B cell (primary cell): ENCODE measurements at regions not wholly inside any gene's neighbourhood (a gene's known extent, or its start where the extent isn't known, plus 50 kb on each side); places are given as distances from the start of the nearest gene placed in this dataset.

Experiments used
- ATAC-seq: fragments of 200-7000 bp; cut with Tn5 transposase; one replicate; pipeline ENCODE4 v1.10.0; 2021; ENCODE audit warnings: low read depth, mild to moderate bottlenecking, moderate number of reproducible peaks, moderate library complexity
- CTCF ChIA-PET: fragments of 350-600 bp; sonication (Branson Sonifier 250); formaldehyde crosslinking; loops from one replicate; lab custom pipeline; 2021; ENCODE audit warnings: antibody characterized with exemption, inconsistent platforms; lab: Charles Lee
- POLR2A ChIA-PET: fragments of 350-600 bp; sonication (Branson Sonifier 250); formaldehyde crosslinking; loops from one replicate; lab custom pipeline; 2021; ENCODE audit warnings: antibody characterized with exemption; lab: Charles Lee
- DNase-seq: peaks from one replicate; pipeline ENCODE4 v3.0.0; 2013
- H2AFZ ChIP-seq: 2 replicates; pipeline ENCODE4 v1.6.1; 2012; ENCODE audit warnings: mild to moderate bottlenecking, low read depth, low read length; ENCODE audit not compliant: insufficient read depth, poor library complexity, severe bottlenecking
- H3K27ac ChIP-seq, 2 donors: 1 replicate in 1 of 2; 2 replicates in 1 of 2; pipeline ENCODE4 v1.5.1; 2012 to 2013; ENCODE audit warnings: low read length in 2 of 2, mild to moderate bottlenecking in 2 of 2, moderate library complexity in 1 of 2
- H3K27me3 ChIP-seq, 4 experiments: fragments of 200-600 bp in 1 of 4; sonication (generic) in 1 of 4; replicated peaks in 1 of 4; 1 replicate in 2 of 4; 2 replicates in 2 of 4; pipeline versions ENCODE4 v1.6.1 to v1.7.0; 2013 to 2016; ENCODE audit warnings: low read length in 3 of 4, mild to moderate bottlenecking in 2 of 4, mixed read lengths in 1 of 4, moderate library complexity in 1 of 4; ENCODE audit not compliant: insufficient read depth in 4 of 4, control insufficient read depth in 3 of 4; ENCODE audit errors: control extremely low read depth in 1 of 4
- H3K36me3 ChIP-seq, 2 experiments: replicated peaks in 1 of 2; 1 replicate in 1 of 2; 2 replicates in 1 of 2; pipeline versions ENCODE4 v1.6.1 to v1.7.1; 2013; ENCODE audit warnings: low read length in 1 of 2; ENCODE audit not compliant: insufficient read depth in 2 of 2, control insufficient read depth in 1 of 2; ENCODE audit errors: control extremely low read depth in 1 of 2, extremely low read depth in 1 of 2
- H3K4me1 ChIP-seq, 2 donors: fragments of 200-600 bp in 1 of 2; sonication (generic) in 1 of 2; 1 replicate in 1 of 2; 2 replicates in 1 of 2; pipeline versions ENCODE4 v1.5.1 to v1.6.1; 2013 to 2017; ENCODE audit warnings: low read length in 2 of 2; ENCODE audit not compliant: control insufficient read depth in 2 of 2, insufficient read depth in 2 of 2
- H3K4me2 ChIP-seq: replicated peaks from 2 replicates; pipeline ENCODE3; 2012; ENCODE audit warnings: mild to moderate bottlenecking, low read depth, low read length; ENCODE audit not compliant: poor library complexity, severe bottlenecking
- H3K4me3 ChIP-seq, 5 experiments: fragments of 200-600 bp in 1 of 5; sonication (generic) in 1 of 5; 1 replicate in 3 of 5; 2 replicates in 2 of 5; pipeline versions ENCODE4 v1.5.1 to v1.7.0; 2011 to 2016; ENCODE audit warnings: low read length in 4 of 5, mild to moderate bottlenecking in 4 of 5, low read depth in 2 of 5, control low read depth in 1 of 5, moderate library complexity in 1 of 5; ENCODE audit not compliant: insufficient read depth in 1 of 5; ENCODE audit errors: control extremely low read depth in 1 of 5, extremely low read depth in 1 of 5
- H3K79me2 ChIP-seq: fragments of 200-600 bp; sonication (generic); one replicate; pipeline ENCODE4 v1.6.0; 2016; ENCODE audit warnings: low read length; ENCODE audit not compliant: control insufficient read depth, insufficient read depth
- H3K9ac ChIP-seq: fragments of 200-600 bp; sonication (generic); 2 replicates; pipeline ENCODE4 v1.6.1; 2017; ENCODE audit warnings: mild to moderate bottlenecking, low read length, moderate library complexity
- H3K9me3 ChIP-seq, 3 donors: one replicate each; pipeline versions ENCODE4 v1.6.1 to v1.7.1; 2013; ENCODE audit warnings: low read length in 2 of 3; ENCODE audit not compliant: control insufficient read depth in 2 of 3, insufficient read depth in 1 of 3; ENCODE audit errors: control extremely low read depth in 1 of 3
- H4K20me1 ChIP-seq: 2 replicates; pipeline ENCODE4 v1.6.0; 2012; ENCODE audit warnings: mild to moderate bottlenecking, low read length; ENCODE audit not compliant: insufficient read depth, control insufficient read depth, poor library complexity, severe bottlenecking
- H3K27ac Mint-ChIP-seq: one replicate; pipeline ENCODE4 v1.8.0; 2021; ENCODE audit warnings: mixed read lengths
- H3K27me3 Mint-ChIP-seq: one replicate; pipeline ENCODE4 v1.8.0; 2021; ENCODE audit warnings: mixed read lengths
- H3K4me1 Mint-ChIP-seq: one replicate; pipeline ENCODE4 v1.8.0; 2021; ENCODE audit warnings: mixed read lengths
- H3K4me3 Mint-ChIP-seq: one replicate; pipeline ENCODE4 v1.8.0; 2021; ENCODE audit warnings: mixed read lengths
- H3K9me3 Mint-ChIP-seq: one replicate; pipeline ENCODE4 v1.8.0; 2022; ENCODE audit warnings: mixed read lengths; ENCODE audit not compliant: insufficient read depth
- CTCF ChIP-seq: fragments of 200-600 bp; IDR thresholded peaks from one replicate; pipeline ENCODE4 v1.8.0; 2022; ENCODE audit warnings: antibody characterized with exemption, mild to moderate bottlenecking
- EZH2 ChIP-seq: IDR thresholded peaks from 2 replicates; pipeline ENCODE4 v1.6.1; 2012; ENCODE audit warnings: borderline replicate concordance, low read depth, mild to moderate bottlenecking, moderate library complexity, low read length; ENCODE audit not compliant: insufficient read depth, poor library complexity, severe bottlenecking
- WGBS: methylation state at CpG from one replicate; pipeline ENCODE4 v1.1.5; 2013; ENCODE audit warnings: missing lambda C conversion rate; ENCODE audit not compliant: insufficient coverage; 5-methylcytosine and 5-hydroxymethylcytosine counted together
- intact Hi-C: fragments of 100-400 bp; cut with micrococcal nuclease; formaldehyde crosslinking; loops from one replicate; pipeline ENCODE4 v1.10.0; 2022

GRCh38 chr2:74048147-74048546, 63.4 kb downstream of the TET3 start:
- H2AFZ ChIP-seq: no peak overlapping the region
- peaks cover 25% of the 10 kb centered on the region for H3K4me1 Mint-ChIP-seq
- no peak overlapping the region for H3K27ac Mint-ChIP-seq
- H3K27ac ChIP-seq: no peak overlapping the region
- H3K9ac ChIP-seq: no peak overlapping the region
- CTCF ChIA-PET: no interaction called here
- H3K4me2 ChIP-seq: no peak overlapping the region
- H3K4me1 ChIP-seq: peaks cover 5 to 6% of the 10 kb centered on the region in 2 donors
- H3K9me3 ChIP-seq: no peaks in the 10 kb centered on the region
- no peaks in the 10 kb centered on the region for H3K27me3 Mint-ChIP-seq
- TF ChIP-seq CTCF (no peak), EZH2 (no peak)
- ATAC-seq (no peak), DNase-seq (no peak)
- H4K20me1 ChIP-seq: peaks cover 60% of the 10 kb centered on the region
- POLR2A ChIA-PET: no interaction called here
- intact Hi-C loops: no loop called here
- H3K9me3 Mint-ChIP-seq: no peaks in the 10 kb centered on the region
- WGBS: 95% methylated on average over 7 of the region's 7 CpGs
- peaks cover 0 to 44% of the 10 kb centered on the region in 2 experiments for H3K36me3 ChIP-seq
- H3K79me2 ChIP-seq: peaks cover 96% of the 10 kb centered on the region
- no peak overlapping the region for H3K4me3 ChIP-seq
- no peak overlapping the region for H3K4me3 Mint-ChIP-seq
- H3K27me3 ChIP-seq: no peaks in the 10 kb centered on the region

- Mint-ChIP-seq H3K27ac (no peak overlapping the region), H3K4me1 (peaks cover 31% of the 10 kb centered on the region), H3K27me3 (no peaks in the 10 kb centered on the region), H3K9me3 (no peaks in the 10 kb centered on the region), H3K4me3 (no peak overlapping the region)
- no peak overlapping the region for H3K27ac ChIP-seq
- ChIA-PET CTCF (interaction anchor here (1.8 kb wide), 1 partner anchor 12 kb away, joined by 6 read pairs; no protein-coding TSS in a partner anchor), POLR2A (no interaction called here)
- 96% methylated on average over 8 of the region's 9 CpGs for WGBS
- H3K4me1 ChIP-seq: peaks cover 13 to 14% of the 10 kb centered on the region in 2 donors
- H2AFZ ChIP-seq: no peak overlapping the region
- peaks cover 95% of the 10 kb centered on the region for H3K79me2 ChIP-seq
- no peaks in the 10 kb centered on the region for H3K27me3 ChIP-seq
- no peak overlapping the region for H3K9ac ChIP-seq
- H3K4me2 ChIP-seq: no peak overlapping the region
- peaks cover 0 to 40% of the 10 kb centered on the region in 2 experiments for H3K36me3 ChIP-seq
- H3K9me3 ChIP-seq: no peaks in the 10 kb centered on the region
- TF ChIP-seq CTCF (no peak), EZH2 (no peak)
- DNase-seq: no peak
- H3K4me3 ChIP-seq: no peak overlapping the region
- intact Hi-C loops: no loop called here
- H4K20me1 ChIP-seq: peaks cover 52% of the 10 kb centered on the region
- no peak for ATAC-seq
These were observed 64.3 kb downstream of the TET3 start for GRCh38 chr2:74048843-74049519.
